HG03064 (cell line): ENCODE measurements at regions not wholly inside any gene's neighbourhood (a gene's known extent, or its start where the extent isn't known, plus 50 kb on each side); places are given as distances from the start of the nearest gene placed in this dataset.

Source experiments
- ATAC-seq: cut with Tn5 transposase; IDR thresholded peaks from one replicate; pipeline ENCODE4 v1.9.1; 2021; ENCODE audit warnings: low read depth; ENCODE audit not compliant: unreplicated experiment

DNA sequence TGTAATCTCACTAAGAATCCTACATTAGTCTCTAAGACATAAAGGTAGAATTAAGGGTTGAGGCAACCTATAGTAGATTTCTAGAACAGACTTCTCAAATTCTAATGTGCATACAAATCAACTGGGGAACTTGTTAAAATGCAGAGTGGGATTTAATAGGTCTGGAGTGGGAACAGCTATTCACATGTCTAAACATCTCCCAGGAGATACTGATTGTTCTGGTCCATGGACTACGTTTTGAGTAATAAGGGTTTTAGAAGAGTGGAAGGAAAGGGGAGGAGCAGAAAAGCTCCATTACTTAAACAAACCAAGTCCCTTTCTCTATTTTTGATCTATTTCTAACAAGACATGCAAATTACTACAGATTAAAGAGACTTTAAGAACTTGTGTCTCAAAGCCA, 524.8 kb downstream of the TUSC7 start:
- no peak for ATAC-seq

DNA sequence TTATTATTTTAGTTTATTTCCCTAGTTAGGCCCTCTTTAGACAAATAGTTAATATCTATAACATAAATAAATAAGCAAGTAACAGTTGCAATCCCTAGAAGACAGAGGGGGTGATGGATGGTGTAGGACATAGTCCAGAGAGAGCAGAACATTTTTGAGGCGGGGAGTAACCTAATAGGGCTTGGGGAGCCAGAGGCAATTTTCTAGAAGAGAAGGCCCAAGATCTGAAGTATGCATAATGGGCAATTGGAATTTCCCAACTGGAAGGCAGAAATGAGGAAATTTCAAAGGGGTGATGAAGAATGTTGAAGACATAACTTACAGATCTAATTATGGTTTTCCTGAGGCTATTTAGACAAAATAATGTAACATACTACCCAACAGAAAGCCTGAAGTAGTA, 525.7 kb downstream of the TUSC7 start:
- ATAC-seq, result no peak

DNA sequence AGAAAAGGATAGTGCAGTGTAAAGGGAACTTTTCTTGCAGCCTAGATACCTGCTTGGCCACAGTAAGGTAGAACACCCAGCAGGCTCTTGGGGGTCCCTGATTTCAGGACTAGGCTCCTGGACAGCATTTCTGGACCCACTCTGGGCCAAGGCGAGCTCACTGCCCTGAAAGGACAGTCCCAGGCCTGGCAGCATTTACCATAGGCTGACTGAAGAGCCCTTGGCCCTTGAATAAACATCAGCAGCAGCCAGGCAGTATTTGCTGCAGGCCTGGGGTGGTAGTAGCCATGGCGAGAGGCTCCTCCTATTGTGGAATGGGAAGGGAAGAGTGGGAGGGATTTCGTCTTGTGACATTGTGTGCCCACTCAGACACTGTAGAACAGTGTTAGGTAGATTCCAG, 529.2 kb downstream of the TUSC7 start:
- ATAC-seq, result no peak

DNA sequence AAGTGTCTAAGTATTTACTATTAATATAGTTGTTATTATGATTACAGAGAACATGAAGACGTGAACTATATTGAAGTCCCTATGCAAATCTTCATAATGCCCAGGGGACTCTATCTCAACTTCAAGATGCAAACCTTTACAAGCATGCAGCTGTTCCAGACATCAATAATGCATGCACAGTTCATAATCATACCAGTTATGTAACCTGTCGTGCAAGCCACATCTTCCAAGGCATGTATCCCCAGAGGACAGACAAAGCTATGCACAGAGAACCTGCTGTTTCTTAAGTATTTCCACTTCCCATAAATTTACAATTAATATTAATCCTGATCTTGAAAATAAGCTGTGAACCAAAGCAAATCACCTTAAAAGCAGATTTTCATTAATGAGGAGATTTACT, 534.1 kb downstream of the TUSC7 start:
- no peak for ATAC-seq

DNA sequence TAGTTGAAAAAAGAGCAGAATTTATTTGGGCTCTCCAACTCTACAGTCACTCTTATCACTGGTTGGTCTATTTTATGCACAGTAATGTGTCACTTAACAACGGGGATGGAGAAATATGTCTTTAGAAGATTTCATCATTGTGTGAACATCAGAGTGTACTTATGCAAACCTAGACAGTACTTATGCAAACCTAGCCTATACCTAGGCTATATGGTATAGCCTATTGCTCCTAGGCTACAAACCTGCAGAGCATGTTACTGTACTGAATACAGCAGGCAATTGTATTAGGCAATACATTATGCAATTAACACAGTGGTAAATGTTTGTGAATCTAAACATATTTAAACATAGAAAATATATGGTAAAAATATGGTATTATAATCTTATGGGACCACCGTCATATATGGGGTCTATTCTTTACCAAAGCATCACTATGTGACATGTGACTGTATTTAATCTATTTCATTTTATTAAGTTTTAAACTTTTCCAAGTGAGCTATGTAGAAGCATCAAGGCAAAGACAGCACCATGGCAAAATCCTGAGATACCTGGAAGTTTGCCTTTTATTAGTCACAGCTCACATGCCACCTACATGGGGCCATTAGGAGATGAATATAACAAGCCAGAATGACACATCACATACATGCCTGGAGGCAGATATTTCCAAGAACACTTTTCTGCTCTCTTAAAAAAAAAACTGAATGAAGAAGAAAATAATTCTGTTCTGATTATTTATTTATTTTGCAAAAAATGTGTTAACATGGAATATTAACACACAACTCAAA, 537.4 kb downstream of the TUSC7 start:
- ATAC-seq, result no peak

DNA sequence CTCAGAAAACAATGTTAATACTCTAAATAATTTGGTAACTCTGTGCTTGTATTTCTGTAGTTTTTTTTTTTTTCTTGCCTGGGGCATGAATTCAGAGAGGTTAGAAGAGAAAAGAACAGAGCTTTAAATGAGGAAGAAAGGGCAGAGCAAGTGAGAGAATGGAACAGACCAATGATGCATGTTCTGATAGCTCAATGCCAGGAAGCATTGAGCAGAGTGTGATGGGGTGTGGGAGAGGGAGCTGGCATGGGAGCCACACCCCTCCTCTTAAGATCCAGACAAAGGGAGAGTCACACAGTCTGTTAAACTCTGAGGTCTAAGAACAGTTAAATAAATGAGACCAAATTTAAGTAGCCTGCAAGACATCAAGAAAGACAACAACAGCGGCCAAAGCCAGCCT, 538.6 kb downstream of the TUSC7 start:
- ATAC-seq, result no peak

DNA sequence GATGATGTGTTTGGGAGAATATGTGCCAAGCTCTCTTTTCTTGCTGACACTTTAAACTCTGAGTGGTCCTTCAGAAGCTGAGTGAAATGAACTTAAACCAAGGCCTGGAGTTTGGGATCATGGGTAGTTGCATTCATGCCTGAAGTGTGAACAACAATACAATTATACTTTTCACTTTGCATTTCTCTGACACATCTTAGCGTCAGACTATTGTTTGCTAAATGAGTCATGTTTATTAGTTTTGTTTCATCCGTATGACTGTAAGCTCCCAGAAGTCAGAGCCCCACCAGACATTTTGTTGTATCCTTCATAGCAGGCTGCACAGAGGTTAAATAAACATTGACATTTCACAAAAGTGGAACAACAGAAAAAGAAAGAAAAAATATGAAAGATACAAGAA, 542.6 kb downstream of the TUSC7 start:
- no peak for ATAC-seq

DNA sequence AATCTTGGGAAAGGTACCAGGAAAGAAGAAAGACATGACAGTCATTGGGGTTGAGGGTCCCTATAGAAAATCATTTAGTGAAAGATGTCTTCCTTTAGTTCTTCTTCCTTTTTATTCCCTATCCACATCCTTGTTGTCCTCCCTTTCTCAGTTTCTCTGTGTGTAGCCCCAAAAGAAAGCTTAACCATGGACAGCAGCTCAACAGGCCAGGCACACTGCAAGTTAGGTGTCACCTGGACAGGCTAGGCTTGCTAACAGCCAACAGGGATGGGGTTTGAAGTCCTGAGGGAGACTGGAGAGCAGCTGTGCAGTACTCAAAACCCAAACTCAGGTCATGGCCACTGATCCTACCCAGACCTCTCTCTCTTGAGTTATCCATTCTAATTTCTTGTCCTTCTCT, 543.1 kb downstream of the TUSC7 start:
- no peak for ATAC-seq

DNA sequence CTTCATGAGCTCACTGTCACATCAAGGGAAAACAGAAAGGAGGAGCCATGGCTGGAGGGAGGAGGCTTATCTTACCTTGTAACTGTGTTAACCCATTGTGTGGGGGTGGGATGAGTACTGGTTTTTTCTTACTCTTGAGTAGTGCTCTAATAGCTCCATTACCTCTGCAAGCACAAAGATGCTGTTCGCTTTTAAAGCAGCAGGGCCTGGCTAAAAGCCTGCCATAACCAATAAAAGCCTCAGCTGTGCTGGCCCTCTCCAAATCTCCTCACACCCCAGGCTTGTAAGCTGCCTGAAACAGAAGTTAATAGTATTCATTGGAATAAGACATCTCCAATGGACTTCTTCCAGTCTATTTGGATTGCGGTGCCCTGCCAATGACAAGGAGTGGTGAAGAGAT, 544.1 kb downstream of the TUSC7 start:
- ATAC-seq, result no peak

DNA sequence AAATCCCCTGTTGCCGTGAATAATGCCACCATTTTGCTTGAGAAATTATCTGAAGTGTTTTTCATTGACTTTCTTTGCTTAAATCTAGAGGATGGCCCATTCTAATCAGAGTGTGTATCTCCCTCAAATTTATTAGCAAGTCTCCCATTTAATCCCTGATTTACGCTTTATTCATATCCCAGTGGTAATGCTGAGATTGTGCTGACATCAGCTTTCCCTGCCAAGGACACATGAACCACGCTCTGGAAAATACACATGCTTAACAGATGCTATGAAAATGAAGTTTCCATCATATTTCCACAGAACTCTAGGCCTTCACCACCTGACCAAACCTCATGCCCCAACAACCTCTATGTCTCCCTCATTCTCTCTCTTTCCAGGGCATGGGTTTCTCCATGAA, 545.4 kb downstream of the TUSC7 start:
- ATAC-seq, result no peak

DNA sequence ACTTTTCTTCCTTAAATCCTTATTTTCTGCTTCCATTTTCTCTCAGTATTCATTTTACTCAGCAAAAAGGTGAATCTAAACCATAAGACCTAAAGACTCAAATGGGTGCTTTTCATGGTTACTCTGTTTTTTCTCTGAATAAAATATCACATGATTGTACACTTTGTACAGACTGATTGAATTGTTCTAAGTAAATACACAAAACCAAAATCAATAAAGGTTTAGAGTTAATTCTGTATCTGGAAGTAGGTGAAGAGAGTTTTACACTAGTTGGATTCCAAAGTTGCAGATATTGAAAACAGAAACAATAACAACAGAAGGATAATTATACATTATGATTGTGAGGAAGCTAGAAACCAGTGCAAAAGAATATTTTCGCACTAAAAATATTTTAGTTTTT, 546.2 kb downstream of the TUSC7 start:
- no peak for ATAC-seq

DNA sequence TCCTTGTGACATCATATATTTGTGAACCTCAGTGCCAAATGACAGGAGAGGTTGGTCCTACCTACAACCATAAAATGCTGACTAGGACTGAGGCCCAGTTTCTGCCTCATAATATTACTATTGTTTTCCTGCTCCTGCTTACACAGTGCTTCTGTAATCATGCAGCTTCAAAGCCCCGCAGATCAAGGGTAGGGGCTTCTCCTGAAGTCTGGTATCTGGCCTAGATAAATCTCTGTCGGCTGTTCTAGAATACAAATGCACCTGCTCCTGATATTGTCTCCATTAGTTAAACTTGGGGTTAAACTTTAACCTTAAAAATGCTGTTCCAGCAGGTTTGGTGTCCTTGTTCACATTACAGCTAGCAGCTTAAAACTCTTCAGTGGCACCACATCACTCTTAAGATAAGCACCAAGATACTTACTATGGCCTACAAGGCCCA, 552.4 kb downstream of the TUSC7 start:
- no peak for ATAC-seq

DNA sequence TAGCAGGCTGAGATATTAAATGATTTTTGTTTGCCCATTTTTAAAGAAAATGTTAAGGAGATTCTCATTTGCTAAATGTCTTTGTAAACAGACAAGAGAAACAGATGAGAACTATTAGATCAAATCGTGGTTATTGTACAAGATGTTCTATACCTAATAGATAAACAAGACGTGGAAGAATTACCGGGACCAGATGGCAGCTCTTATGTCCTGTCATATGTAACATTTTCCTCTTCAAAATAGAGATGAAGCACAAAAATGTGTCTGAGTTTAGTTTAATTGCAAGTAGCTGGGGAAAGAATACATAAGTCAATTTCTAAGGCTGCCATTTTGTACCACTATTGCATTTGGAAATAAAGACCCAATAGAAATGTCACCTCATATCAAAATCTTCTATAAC, 553.7 kb downstream of the TUSC7 start:
- ATAC-seq, result no peak

DNA sequence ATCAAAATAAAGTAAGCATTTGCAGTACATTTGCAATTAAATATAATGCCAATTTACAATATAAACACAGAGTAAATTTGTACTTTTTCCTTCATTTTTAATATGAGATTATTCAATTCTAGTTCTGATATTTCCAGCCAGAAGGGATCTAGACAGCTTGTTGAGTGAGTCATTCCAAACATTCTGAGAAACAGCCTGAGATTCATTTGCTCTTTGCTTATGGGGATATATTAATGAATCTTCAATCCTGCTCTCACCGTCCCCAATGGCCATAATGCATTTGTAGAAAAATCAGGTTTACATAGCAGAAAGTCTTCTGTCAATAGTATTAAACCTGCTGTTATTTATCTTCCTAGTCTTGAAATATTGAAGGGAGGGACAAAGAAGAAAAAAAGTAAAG, 554.2 kb downstream of the TUSC7 start:
- ATAC-seq, result no peak

DNA sequence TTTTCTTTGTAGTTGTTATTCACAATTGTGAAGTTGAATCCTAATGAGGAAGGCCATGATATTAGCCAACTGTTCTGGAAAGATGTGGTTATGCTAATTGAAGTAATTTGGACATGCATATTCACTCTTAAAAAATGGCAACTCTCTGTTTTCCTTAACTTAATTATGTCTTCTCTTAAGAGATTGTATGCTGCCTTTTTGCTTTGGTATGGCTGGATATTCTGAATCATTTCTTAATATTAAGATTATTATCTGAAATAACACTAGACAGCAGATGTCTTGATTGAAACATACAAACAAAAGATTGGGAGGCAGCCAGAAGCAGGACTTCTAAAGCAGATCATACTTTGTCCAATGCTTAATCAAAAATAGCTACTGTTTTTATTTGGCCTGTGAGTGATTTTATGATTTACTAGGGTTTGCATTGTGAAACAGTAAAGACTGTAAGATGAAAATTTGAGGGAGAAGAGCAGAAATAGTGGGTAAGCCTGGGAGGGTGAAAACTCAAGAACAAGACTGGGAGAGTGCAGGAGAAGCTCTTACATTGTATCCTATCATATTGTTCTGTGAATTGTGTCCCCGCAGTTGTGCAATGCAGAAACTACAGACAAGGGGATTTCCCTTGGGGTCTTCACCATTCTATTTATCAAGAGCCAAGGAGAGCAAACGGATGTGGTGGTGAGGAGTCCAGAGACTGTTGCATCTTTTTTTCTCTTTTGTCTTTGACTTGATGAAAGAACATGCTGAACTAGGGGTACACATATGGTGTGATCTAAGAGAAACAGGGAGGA, 554.8 kb downstream of the TUSC7 start:
- no peak for ATAC-seq

DNA sequence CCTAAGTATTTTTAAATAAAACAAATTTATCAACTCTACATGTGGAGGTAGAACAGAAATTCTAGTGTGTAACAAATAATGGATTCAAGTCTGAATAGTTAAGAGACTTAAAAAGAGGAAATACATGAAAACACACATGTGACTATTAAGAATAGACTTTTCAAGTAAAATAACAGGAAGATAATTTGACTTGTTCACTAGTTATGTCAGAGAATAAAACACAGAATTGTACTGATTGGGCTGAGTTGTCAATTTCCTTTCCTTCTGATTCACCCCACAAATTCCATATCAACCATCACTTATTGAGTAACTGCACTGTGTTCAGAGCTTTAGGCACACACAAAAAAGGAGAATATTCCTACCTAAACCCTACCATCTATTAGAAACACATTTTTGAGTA, 557.2 kb downstream of the TUSC7 start:
- no peak for ATAC-seq

DNA sequence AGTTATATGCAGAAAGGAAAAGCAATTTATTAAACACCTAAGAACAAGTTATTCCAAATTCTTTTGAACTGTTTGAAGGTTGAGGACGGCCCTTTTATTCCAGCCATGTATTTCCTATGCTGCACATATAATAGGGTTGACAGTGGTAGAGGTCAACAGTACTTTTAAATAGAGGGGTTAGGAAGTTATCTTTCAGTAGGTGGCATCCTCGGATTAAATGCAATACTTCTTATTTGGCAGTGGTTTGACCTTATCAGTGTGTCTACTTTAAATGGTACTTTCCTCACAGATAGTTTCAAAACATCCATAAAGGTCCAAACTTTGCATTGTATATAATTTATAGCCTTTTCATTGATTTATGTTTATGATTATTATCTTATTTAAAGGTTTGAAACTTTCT, 558.7 kb downstream of the TUSC7 start:
- ATAC-seq, result no peak

DNA sequence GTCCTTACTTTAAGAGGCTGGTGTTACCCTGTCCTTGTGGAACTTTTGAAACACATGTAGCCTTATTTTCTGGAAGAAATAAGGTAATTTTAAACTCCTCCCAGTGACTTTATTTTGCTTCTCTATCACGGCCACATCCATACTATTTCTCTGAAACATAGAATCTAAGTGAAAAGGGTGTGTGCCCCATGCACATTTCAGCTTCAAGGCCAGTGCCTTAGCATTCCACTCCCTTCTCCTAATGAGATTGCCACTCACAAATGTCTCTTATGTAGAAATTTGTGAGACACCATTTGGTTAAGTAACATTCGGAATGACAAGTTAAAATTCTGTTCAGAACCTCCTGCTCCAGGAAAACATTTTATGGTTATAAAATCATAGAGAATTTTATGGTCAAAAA, 562.7 kb downstream of the TUSC7 start:
- no peak for ATAC-seq

DNA sequence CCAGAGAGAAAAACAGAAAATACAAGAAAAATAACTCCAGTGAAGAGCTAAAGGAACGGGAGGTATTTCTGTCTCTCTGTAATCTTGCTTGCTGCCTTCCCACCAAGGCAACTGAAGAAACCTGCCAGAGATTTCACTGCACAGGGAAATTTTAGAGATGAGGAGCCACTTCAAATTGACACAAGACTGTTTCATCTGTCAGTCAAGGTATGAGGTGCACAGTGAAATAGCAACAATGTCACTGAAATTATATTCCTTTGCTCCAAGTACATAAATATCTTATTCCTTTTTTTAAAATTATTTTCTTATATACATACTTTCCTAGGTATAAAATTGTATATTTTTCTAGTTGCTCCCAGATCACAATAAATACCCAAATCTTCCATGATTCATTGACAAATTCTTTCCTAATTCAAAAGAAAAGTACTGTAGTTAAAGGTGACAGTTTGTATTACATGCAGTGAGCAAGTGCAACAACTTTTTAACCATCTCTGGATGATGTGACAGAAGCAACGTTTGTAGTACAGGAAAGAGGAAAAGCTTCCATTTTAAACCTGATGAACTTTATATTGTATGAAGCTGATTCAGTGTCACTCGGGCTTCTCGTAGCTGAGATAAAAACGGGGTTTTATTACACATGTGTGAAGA, 563.4 kb downstream of the TUSC7 start:
- ATAC-seq, result no peak

DNA sequence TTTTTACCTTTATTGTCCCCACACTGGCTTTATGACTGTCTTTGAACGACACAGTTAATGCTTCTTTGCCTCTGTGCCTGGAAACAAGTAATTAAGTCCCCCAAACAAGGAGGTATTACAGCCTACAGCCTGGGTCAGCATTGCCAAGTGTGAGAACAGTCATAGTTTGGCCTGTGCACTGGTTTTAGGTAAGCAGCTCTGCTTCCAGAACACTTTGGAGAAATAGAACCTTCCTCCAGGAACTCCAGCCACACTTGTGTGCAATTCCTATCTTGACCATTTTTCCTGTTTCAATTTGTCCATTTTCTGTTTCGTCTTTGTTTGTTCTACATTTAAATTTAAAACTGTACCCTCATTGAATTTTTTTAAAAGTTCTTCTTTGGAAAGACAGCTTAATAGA, 568.2 kb downstream of the TUSC7 start:
- no peak for ATAC-seq

DNA sequence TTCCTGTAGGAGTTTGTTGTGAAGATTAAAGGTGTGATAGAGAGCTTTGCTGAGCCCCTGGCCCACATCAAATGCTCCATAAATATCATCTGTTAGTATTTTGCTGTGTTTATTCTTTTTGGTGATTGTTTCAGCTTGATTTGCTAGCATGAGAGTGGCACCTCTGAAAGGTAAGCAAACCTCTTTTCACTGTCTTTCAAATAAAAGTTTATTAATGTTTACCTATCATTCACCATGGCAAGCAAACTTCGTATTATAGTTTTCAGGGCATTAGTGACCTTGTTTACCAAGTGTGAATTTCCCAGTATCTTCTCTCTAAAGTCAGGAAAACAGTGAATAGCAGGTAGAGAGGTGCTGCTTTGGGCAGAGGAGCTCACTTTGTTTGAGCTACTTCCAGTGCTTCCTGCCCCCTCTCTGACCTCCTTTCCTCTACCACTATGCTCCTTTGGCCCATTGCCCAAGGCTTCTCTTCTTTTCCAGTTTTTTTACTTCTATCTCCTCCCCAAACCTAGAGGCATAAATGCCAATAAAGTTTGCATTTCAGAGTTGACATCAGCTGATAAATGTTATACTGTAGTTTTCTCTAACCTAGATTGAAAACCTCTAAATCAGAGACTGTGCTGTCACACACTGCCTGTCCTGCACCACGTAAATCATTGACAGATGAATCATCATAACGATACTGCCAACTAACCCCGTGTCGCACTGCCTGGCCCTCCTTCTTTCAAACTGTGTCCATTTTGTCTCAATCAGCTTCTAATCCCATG, 569.0 kb downstream of the TUSC7 start:
- ATAC-seq, result peak; percentile 98
